ENCODE measurements at regions not wholly inside any gene's neighbourhood (a gene's known extent, or its start where the extent isn't known, plus 50 kb on each side); places are given as distances from the start of the nearest gene placed in this dataset.
"Not testable (repeated sequence)": the region's sequence is repeated elsewhere in the genome, so short reads cannot be mapped to it uniquely, and the experiment has no call there.

DNA sequence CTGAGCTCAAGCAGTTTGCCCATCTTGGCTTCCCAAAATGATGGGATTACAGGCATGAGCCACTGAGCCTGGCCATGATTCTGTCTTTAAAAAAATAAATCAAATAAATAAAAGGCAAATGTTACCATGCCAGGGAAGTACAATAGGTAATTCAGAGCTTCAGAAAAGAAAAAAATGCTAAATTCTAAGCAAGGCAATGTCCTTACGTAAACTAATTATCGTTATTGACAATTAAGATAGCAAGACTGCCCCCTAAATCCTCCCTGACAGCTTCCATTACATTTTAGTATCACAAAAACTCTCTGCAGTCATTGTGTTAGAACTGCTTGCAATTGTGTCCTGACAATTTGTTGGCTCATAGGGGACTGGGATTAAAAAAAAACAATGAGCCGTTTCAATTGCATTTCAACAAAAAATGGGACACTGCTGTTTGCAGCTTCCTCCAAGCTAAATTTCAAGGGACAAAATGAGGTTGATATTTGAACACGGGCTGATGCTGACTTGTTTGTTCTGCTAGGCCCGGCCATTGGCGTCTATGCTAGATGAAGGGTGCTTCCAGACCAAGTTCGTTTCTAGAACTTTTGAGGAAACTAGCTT lies 88.9 kb downstream of the MOGAT1 start:
- H3K27ac ChIP-seq (ENCODE audit: low read depth, low read length), result no peak overlapping the region

GRCh38 chr2:222761888-222762287 lies 90.4 kb downstream of the MOGAT1 start:
- Histone ChIP-seq H3K4me1 (ENCODE audit: control insufficient read depth, low read length) (no peaks in the 10 kb centered on the region), H3K27ac (ENCODE audit: low read depth, low read length) (no peak overlapping the region), H3K4me2 (ENCODE audit: low read length) (no peak overlapping the region), H3K27me3 (ENCODE audit: control insufficient read depth, low read length) (no peaks in the 10 kb centered on the region), H3K79me2 (ENCODE audit: control insufficient read depth, low read length) (no peaks in the 10 kb centered on the region), H3K4me3 (ENCODE audit: low read length) (no peak overlapping the region), H3K36me3 (ENCODE audit: control insufficient read depth, low read length) (no peaks in the 10 kb centered on the region), H4K20me1 (ENCODE audit: control insufficient read depth, insufficient read depth, low read depth, low read length) (no peaks in the 10 kb centered on the region), H3F3A (ENCODE audit: control insufficient read depth, insufficient read depth) (no peaks in the 10 kb centered on the region), H3K9me3 (ENCODE audit: control insufficient read depth, insufficient read depth, low read length) (no peaks in the 10 kb centered on the region), H3K9me2 (replicated peaks; ENCODE audit: control insufficient read depth, low read length) (no peaks in the 10 kb centered on the region)
- TF ChIP-seq, protein P1, sequence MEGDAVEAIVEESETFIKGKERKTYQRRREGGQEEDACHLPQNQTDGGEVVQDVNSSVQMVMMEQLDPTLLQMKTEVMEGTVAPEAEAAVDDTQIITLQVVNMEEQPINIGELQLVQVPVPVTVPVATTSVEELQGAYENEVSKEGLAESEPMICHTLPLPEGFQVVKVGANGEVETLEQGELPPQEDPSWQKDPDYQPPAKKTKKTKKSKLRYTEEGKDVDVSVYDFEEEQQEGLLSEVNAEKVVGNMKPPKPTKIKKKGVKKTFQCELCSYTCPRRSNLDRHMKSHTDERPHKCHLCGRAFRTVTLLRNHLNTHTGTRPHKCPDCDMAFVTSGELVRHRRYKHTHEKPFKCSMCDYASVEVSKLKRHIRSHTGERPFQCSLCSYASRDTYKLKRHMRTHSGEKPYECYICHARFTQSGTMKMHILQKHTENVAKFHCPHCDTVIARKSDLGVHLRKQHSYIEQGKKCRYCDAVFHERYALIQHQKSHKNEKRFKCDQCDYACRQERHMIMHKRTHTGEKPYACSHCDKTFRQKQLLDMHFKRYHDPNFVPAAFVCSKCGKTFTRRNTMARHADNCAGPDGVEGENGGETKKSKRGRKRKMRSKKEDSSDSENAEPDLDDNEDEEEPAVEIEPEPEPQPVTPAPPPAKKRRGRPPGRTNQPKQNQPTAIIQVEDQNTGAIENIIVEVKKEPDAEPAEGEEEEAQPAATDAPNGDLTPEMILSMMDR (IDR thresholded peaks at IDR 0.05; ENCODE audit: low read depth, low read length, poor library complexity, severe bottlenecking), result no peak
- no peak for TF ChIP-seq EZH2phosphoT487 (IDR thresholded peaks at IDR 0.05; ENCODE audit: borderline replicate concordance, low read length)

More for the DNA sequence above, 88.9 kb downstream of the MOGAT1 start:
- Histone ChIP-seq H3K79me2 (ENCODE audit: control insufficient read depth, low read length) (no peaks in the 10 kb centered on the region), H3K9me3 (ENCODE audit: control insufficient read depth, insufficient read depth, low read length) (no peaks in the 10 kb centered on the region), H3F3A (ENCODE audit: control insufficient read depth, insufficient read depth) (no peaks in the 10 kb centered on the region), H3K4me3 (ENCODE audit: low read length) (no peak overlapping the region), H4K20me1 (ENCODE audit: control insufficient read depth, insufficient read depth, low read depth, low read length) (no peaks in the 10 kb centered on the region), H3K27me3 (ENCODE audit: control insufficient read depth, low read length) (no peaks in the 10 kb centered on the region), H3K4me2 (ENCODE audit: low read length) (no peak overlapping the region), H3K4me1 (ENCODE audit: control insufficient read depth, low read length) (peaks cover under 1% of the 10 kb centered on the region), H3K36me3 (ENCODE audit: control insufficient read depth, low read length) (no peaks in the 10 kb centered on the region), H3K9me2 (replicated peaks; ENCODE audit: control insufficient read depth, low read length) (no peaks in the 10 kb centered on the region)
- TF ChIP-seq EZH2phosphoT487 (IDR thresholded peaks at IDR 0.05; ENCODE audit: borderline replicate concordance, low read length), result no peak
- TF ChIP-seq, protein P1 (IDR thresholded peaks at IDR 0.05; ENCODE audit: low read depth, low read length, poor library complexity, severe bottlenecking), result no peak

GRCh38 chr2:222762342-222762741 lies 90.9 kb downstream of the MOGAT1 start:
- H3K36me3 ChIP-seq (ENCODE audit: control insufficient read depth, low read length), result no peaks in the 10 kb centered on the region
- peaks cover 1% of the 10 kb centered on the region; the same call in 1 of the 2 replicates for H3K4me1 ChIP-seq (ENCODE audit: control insufficient read depth, low read length)
- H3K9me3 ChIP-seq (ENCODE audit: control insufficient read depth, insufficient read depth, low read length), result no peaks in the 10 kb centered on the region
- H3K4me2 ChIP-seq (ENCODE audit: low read length), result no peak overlapping the region
- H3K27ac ChIP-seq (ENCODE audit: low read depth, low read length), result no peak overlapping the region
- TF ChIP-seq, protein P1 (IDR thresholded peaks at IDR 0.05; ENCODE audit: low read depth, low read length, poor library complexity, severe bottlenecking), result no peak
- TF ChIP-seq EZH2phosphoT487 (IDR thresholded peaks at IDR 0.05; ENCODE audit: borderline replicate concordance, low read length), result no peak
- no peaks in the 10 kb centered on the region for H3F3A ChIP-seq (ENCODE audit: control insufficient read depth, insufficient read depth)
- no peak overlapping the region for H3K4me3 ChIP-seq (ENCODE audit: low read length)
- H3K79me2 ChIP-seq (ENCODE audit: control insufficient read depth, low read length), result no peaks in the 10 kb centered on the region
- no peaks in the 10 kb centered on the region for H3K27me3 ChIP-seq (ENCODE audit: control insufficient read depth, low read length)
- no peaks in the 10 kb centered on the region for H4K20me1 ChIP-seq (ENCODE audit: control insufficient read depth, insufficient read depth, low read depth, low read length)
- H3K9me2 ChIP-seq (replicated peaks; ENCODE audit: control insufficient read depth, low read length), result no peaks in the 10 kb centered on the region

DNA sequence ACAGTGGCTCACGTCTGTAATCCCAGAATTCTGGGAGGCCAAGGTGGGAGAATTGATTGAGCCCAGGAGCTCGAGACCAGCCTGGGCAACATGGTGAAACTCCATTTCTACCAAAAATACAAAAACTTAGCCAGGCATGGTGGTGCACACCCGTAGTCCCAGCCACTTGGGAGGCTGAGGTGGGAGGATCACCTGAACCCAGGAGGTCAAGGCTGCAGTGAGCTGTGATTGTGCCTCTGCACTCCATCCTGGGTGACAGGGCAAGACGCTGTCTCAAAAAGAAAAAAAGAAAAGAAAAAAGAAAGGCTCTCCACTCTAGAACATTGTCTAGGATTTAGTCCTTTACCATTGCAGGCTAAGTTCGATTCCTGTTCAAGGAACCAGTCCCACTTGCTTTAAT lies 94.4 kb downstream of the MOGAT1 start:
- H4K20me1 ChIP-seq (ENCODE audit: control insufficient read depth, insufficient read depth, low read depth, low read length); H3K27me3 ChIP-seq (ENCODE audit: control insufficient read depth, low read length); H3K9me2 ChIP-seq (replicated peaks; ENCODE audit: control insufficient read depth, low read length); H3K79me2 ChIP-seq (ENCODE audit: control insufficient read depth, low read length); H3K9me3 ChIP-seq (ENCODE audit: control insufficient read depth, insufficient read depth, low read length); H3F3A ChIP-seq (ENCODE audit: control insufficient read depth, insufficient read depth); H3K36me3 ChIP-seq (ENCODE audit: control insufficient read depth, low read length); H3K27ac ChIP-seq (ENCODE audit: low read depth, low read length); H3K4me2 ChIP-seq (ENCODE audit: low read length); H3K4me3 ChIP-seq (ENCODE audit: low read length): not testable (repeated sequence)
- H3K4me1 ChIP-seq (ENCODE audit: control insufficient read depth, low read length), result peaks cover 13% of the 10 kb centered on the region

GRCh38 chr2:222768019-222768418 lies 92.8 kb upstream of the ACSL3 start:
- not testable (repeated sequence) for H3K9me3 ChIP-seq (ENCODE audit: control insufficient read depth, insufficient read depth, low read length); H3K27me3 ChIP-seq (ENCODE audit: control insufficient read depth, low read length); H3K4me3 ChIP-seq (ENCODE audit: low read length); H3K36me3 ChIP-seq (ENCODE audit: control insufficient read depth, low read length); H3F3A ChIP-seq (ENCODE audit: control insufficient read depth, insufficient read depth); H3K9me2 ChIP-seq (replicated peaks; ENCODE audit: control insufficient read depth, low read length); H4K20me1 ChIP-seq (ENCODE audit: control insufficient read depth, insufficient read depth, low read depth, low read length); H3K27ac ChIP-seq (ENCODE audit: low read depth, low read length); H3K79me2 ChIP-seq (ENCODE audit: control insufficient read depth, low read length)
- Histone ChIP-seq H3K4me2 (ENCODE audit: low read length) (peak overlapping the region; percentile 33), H3K4me1 (ENCODE audit: control insufficient read depth, low read length) (peaks cover 13% of the 10 kb centered on the region)
